Heart left ventricle (tissue), 16 donors: ENCODE measurements at regions not wholly inside any gene's neighbourhood (a gene's known extent, or its start where the extent isn't known, plus 50 kb on each side); places are given as distances from the start of the nearest gene placed in this dataset.
A peak's percentile ranks its signal among the peaks of the same experiment; 100 is the strongest.

ENCODE experiments used
- ATAC-seq, 4 donors: fragments of 200-7000 bp; cut with Tn5 transposase; one replicate each; pipeline ENCODE4 v1.9.1; 2020 to 2022; ENCODE audit warnings: moderate library complexity in 4 of 4, mild to moderate bottlenecking in 3 of 4, moderate number of reproducible peaks in 1 of 4
- DNase-seq, 5 donors: peaks; one replicate each; pipeline ENCODE4 v3.0.0-alpha.2; 2020
- H3K27ac ChIP-seq, 12 donors: fragments of 200-600 bp; sonication (generic) in 4 of 12; one replicate each; pipeline versions ENCODE4 v1.5.0 to v1.8.0; 2016 to 2022; ENCODE audit warnings: mild to moderate bottlenecking in 2 of 12
- H3K27me3 ChIP-seq, 9 donors: fragments of 200-600 bp; sonication (generic) in 2 of 9; one replicate each; pipeline versions ENCODE4 v1.5.1 to v1.8.0; 2016 to 2022; ENCODE audit warnings: mild to moderate bottlenecking in 3 of 9
- H3K36me3 ChIP-seq, 9 donors: fragments of 200-600 bp; sonication (generic) in 2 of 9; one replicate each; pipeline versions ENCODE4 v1.5.0 to v1.8.0; 2018 to 2022; ENCODE audit warnings: mild to moderate bottlenecking in 2 of 9
- H3K4me1 ChIP-seq, 12 donors: fragments of 200-600 bp; sonication (generic) in 4 of 12; one replicate each; pipeline versions ENCODE4 v1.5.0 to v1.8.0; 2016 to 2022; ENCODE audit warnings: mild to moderate bottlenecking in 3 of 12
- H3K4me3 ChIP-seq, 12 donors: fragments of 200-600 bp; sonication (generic) in 4 of 12; one replicate each; pipeline versions ENCODE4 v1.5.0 to v1.8.0; 2017 to 2022; ENCODE audit warnings: mild to moderate bottlenecking in 9 of 12, moderate library complexity in 4 of 12
- H3K9me3 ChIP-seq, 12 donors: fragments of 200-600 bp; sonication (generic) in 4 of 12; one replicate each; pipeline versions ENCODE4 v1.5.0 to v1.8.0; 2016 to 2022; ENCODE audit warnings: mild to moderate bottlenecking in 1 of 12
- CTCF ChIP-seq, 12 donors: fragments of 200-600 bp; sonication (generic) in 4 of 12; IDR thresholded peaks; one replicate each; pipeline versions ENCODE4 v1.5.0 to v1.8.0; 2018 to 2022; ENCODE audit warnings: antibody characterized with exemption in 12 of 12, mild to moderate bottlenecking in 5 of 12
- POLR2A ChIP-seq, 2 donors: fragments of 450-650 bp; IDR thresholded peaks; one replicate each; pipeline ENCODE4 v1.6.1; 2017; ENCODE audit warnings: antibody characterized with exemption in 2 of 2, mild to moderate bottlenecking in 2 of 2, moderate library complexity in 2 of 2
- WGBS, 4 donors: extraction: QIAGEN DNeasy Blood & Tissue Kit in 2 of 4; methylation state at CpG; one replicate each; pipeline versions ENCODE4 v1.1.5 to v1.1.7; 2013 to 2018; 5-methylcytosine and 5-hydroxymethylcytosine counted together
- intact Hi-C, 10 donors: fragments of 100-400 bp; cut with DNase I; formaldehyde crosslinking; loops; one replicate each; pipeline versions ENCODE4 v1.11.1 to v1.14.2; 2022
- donor health status: ischemic (EF 13 %, LVEDD 7.1; RV severe dilation, severe dysfunction).
- donor health status: healthy with polysubstance abuse.
- donor health status: DM: no; HTN: yes; CAD: no.
- donor health status: DM: no; HTN: no; CAD: no.
- donor health status: ischemic (EF 25% LVEDD 6.9; RV normal size, moderate dysfunction).
- donor health status: ischemic (EF 25% LVEDD 5.7; RV mildly dilated, moderate dysfunction).
- donor health status: healthy.
- donor health status: DM: yes; HTN: yes; CAD: no.
- donor health status: ischemic (EF 35%, LVEDD 5.7; RV mildly dilated, moderate dysfunction).
- donor health status: nonischemic (EF 11% LVEDD 7.7; RV severe dilation, severe dysfunction).
- donor health status: DM: yes; HTN: yes; CAD: no.
- donor health status: PGD.
- donor health status: ischemic (EF 29% LVEDD 5.4; RV normal size, mild dysfunction).
- donor health status: nonischemic (EF 23%, LVEDD 6.1; RV moderate dilation, normal function).

- H3K27ac ChIP-seq = no peak overlapping the region
- no peaks in the 10 kb centered on the region for H3K4me1 ChIP-seq
- H3K9me3 ChIP-seq = peaks cover 0 to 3% (median 0%) of the 10 kb centered on the region in 12 donors
- no peak for TF ChIP-seq CTCF (IDR thresholded peaks at IDR 0.05)
- no peak for TF ChIP-seq POLR2A (IDR thresholded peaks at IDR 0.05)
- DNase-seq (no peak), ATAC-seq (no peak)
- 52 to 62% (median 59%) methylated on average over 2 of the region's 2 CpGs for WGBS, 4 donors
- no peaks in the 10 kb centered on the region for H3K27me3 ChIP-seq
- intact Hi-C loops = no loop called here
- no peaks in the 10 kb centered on the region for H3K36me3 ChIP-seq
- no peak overlapping the region for H3K4me3 ChIP-seq
Measured at GRCh38 chr2:40955042-40955441, 503.2 kb upstream of the SLC8A1 start.

GRCh38 chr2:40955635-40956034, 503.7 kb upstream of the SLC8A1 start:
- TF ChIP-seq POLR2A (IDR thresholded peaks at IDR 0.05) (no peak), CTCF (IDR thresholded peaks at IDR 0.05) (peak in 2 of 12 donors; percentile 6 to 15)
- intact Hi-C loops = no loop called here
- Histone ChIP-seq H3K4me3 (no peak overlapping the region), H3K27me3 (no peaks in the 10 kb centered on the region), H3K36me3 (no peaks in the 10 kb centered on the region), H3K4me1 (no peaks in the 10 kb centered on the region), H3K9me3 (peaks cover 0 to 3% (median 0%) of the 10 kb centered on the region in 12 donors), H3K27ac (no peak overlapping the region)
- DNase-seq (no peak), ATAC-seq (no peak)

GRCh38 chr2:40957508-40957907, 505.6 kb upstream of the SLC8A1 start:
- 62 to 77% (median 72%) methylated on average over 9 of the region's 9 CpGs for WGBS, 4 donors
- Histone ChIP-seq H3K9me3 (peaks cover 0 to 3% (median 0%) of the 10 kb centered on the region in 12 donors), H3K27ac (no peak overlapping the region), H3K27me3 (no peaks in the 10 kb centered on the region), H3K4me1 (no peaks in the 10 kb centered on the region), H3K4me3 (no peak overlapping the region), H3K36me3 (no peaks in the 10 kb centered on the region)
- intact Hi-C loops = no loop called here
- DNase-seq = peak in 1 of 5 donors; percentile 15
- TF ChIP-seq POLR2A (IDR thresholded peaks at IDR 0.05) (no peak), CTCF (IDR thresholded peaks at IDR 0.05) (no peak)
- peak in 2 of 4 donors; percentile 42 to 57 for ATAC-seq

GRCh38 chr2:40962026-40962425, 510.1 kb upstream of the SLC8A1 start:
- no peaks in the 10 kb centered on the region for H3K4me1 ChIP-seq
- intact Hi-C loops = no loop called here
- H3K9me3 ChIP-seq = peaks cover 0 to 3% (median 0%) of the 10 kb centered on the region in 12 donors
- H3K27ac ChIP-seq = no peak overlapping the region
- ATAC-seq (no peak), DNase-seq (no peak)
- H3K36me3 ChIP-seq = no peaks in the 10 kb centered on the region
- 61 to 67% (median 64%) methylated on average over 5 of the region's 5 CpGs for WGBS, 4 donors
- H3K4me3 ChIP-seq = no peak overlapping the region
- TF ChIP-seq POLR2A (IDR thresholded peaks at IDR 0.05) (no peak), CTCF (IDR thresholded peaks at IDR 0.05) (no peak)
- no peaks in the 10 kb centered on the region for H3K27me3 ChIP-seq
